ENCODE measurements at regions not wholly inside any gene's neighbourhood (a gene's known extent, or its start where the extent isn't known, plus 50 kb on each side); places are given as distances from the start of the nearest gene placed in this dataset.

- TF ChIP-seq ZNF331 (CRISPR knock-in tag; IDR thresholded peaks at IDR 0.05; ENCODE audit: low read depth) (no peak), NANOG (IDR thresholded peaks at IDR 0.05; ENCODE audit: borderline replicate concordance) (no peak), CTCF (conservative IDR thresholded peaks at IDR 0.05; ENCODE audit: low read depth in 2 of 2) (no peak), POLR2AphosphoS5 (IDR thresholded peaks at IDR 0.05; ENCODE audit: low read depth) (no peak), JUNB (IDR thresholded peaks at IDR 0.05; ENCODE audit: unreplicated experiment) (no peak), EZH2 (IDR thresholded peaks at IDR 0.05; ENCODE audit: low read depth, unreplicated experiment) (no peak), STAT1 (IDR thresholded peaks at IDR 0.05; ENCODE audit: unreplicated experiment) (no peak), ETS1 (IDR thresholded peaks at IDR 0.05) (no peak), CREB1 (CRISPR knock-in tag; IDR thresholded peaks at IDR 0.05; ENCODE audit: low read depth) (no peak), ZNF114 (CRISPR knock-in tag; IDR thresholded peaks at IDR 0.05) (no peak), EZH2phosphoT487 (IDR thresholded peaks at IDR 0.05; ENCODE audit: unreplicated experiment) (no peak)
- Histone ChIP-seq H3K36me3 (ENCODE audit: insufficient read depth) (no peaks in the 10 kb centered on the region), H3K27me3 (ENCODE audit: insufficient read depth) (no peaks in the 10 kb centered on the region), H2AFZ (no peak overlapping the region), H3K4me1 (ENCODE audit: insufficient read depth) (peaks cover 7% of the 10 kb centered on the region; the same call in 1 of the 2 replicates), H3K4me2 (no peak overlapping the region), H3K9me2 (ENCODE audit: insufficient read depth) (peaks cover 9% of the 10 kb centered on the region; the same call in 1 of the 2 replicates), H4K20me1 (replicated peaks; ENCODE audit: insufficient read depth) (no peaks in the 10 kb centered on the region), H3K27ac (ENCODE audit: low read depth) (no peak overlapping the region), H3K79me2 (replicated peaks; ENCODE audit: insufficient read depth) (no peaks in the 10 kb centered on the region), H3F3A (replicated peaks; ENCODE audit: low read depth) (no peaks in the 10 kb centered on the region), H3K4me3 (no peak overlapping the region)
- Mint-ChIP-seq H3K27me3 (ENCODE audit: insufficient read depth, low read depth, poor library complexity) (peaks cover 2% of the 10 kb centered on the region), H3K4me1 (peaks cover 12% of the 10 kb centered on the region), H3K4me3 (no peak overlapping the region), H3K27ac (no peak overlapping the region), H3K9me3 (peaks cover 20% of the 10 kb centered on the region), H3K36me3 (ENCODE audit: low read depth) (peaks cover 6% of the 10 kb centered on the region; the same call in 1 of the 3 replicates)
- ATAC-seq (no peak), DNase-seq (ENCODE audit: low spot score) (no peak)
Observed at GRCh38 chr12:94053676-94054075, 94.7 kb upstream of the PLXNC1 start.

GRCh38 chr12:94055528-94055927 is 92.8 kb upstream of the PLXNC1 start:
- Histone ChIP-seq H3K4me3 (no peak overlapping the region), H3K36me3 (ENCODE audit: insufficient read depth) (no peaks in the 10 kb centered on the region), H3K4me1 (ENCODE audit: insufficient read depth) (peaks cover 7% of the 10 kb centered on the region; the same call in 1 of the 2 replicates), H2AFZ (no peak overlapping the region), H3K79me2 (replicated peaks; ENCODE audit: insufficient read depth) (no peaks in the 10 kb centered on the region), H3F3A (replicated peaks; ENCODE audit: low read depth) (no peaks in the 10 kb centered on the region), H4K20me1 (replicated peaks; ENCODE audit: insufficient read depth) (no peaks in the 10 kb centered on the region), H3K4me2 (no peak overlapping the region), H3K9me2 (ENCODE audit: insufficient read depth) (peaks cover 9% of the 10 kb centered on the region; the same call in 1 of the 2 replicates), H3K27ac (ENCODE audit: low read depth) (no peak overlapping the region), H3K27me3 (ENCODE audit: insufficient read depth) (no peaks in the 10 kb centered on the region)
- Mint-ChIP-seq H3K27me3 (ENCODE audit: insufficient read depth, low read depth, poor library complexity) (peaks cover 2% of the 10 kb centered on the region), H3K9me3 (peaks cover 17% of the 10 kb centered on the region), H3K4me1 (peaks cover 12% of the 10 kb centered on the region), H3K36me3 (ENCODE audit: low read depth) (peaks cover 6% of the 10 kb centered on the region; the same call in 1 of the 3 replicates), H3K27ac (no peak overlapping the region), H3K4me3 (no peak overlapping the region)
- TF ChIP-seq POLR2AphosphoS5 (IDR thresholded peaks at IDR 0.05; ENCODE audit: low read depth) (no peak), CTCF (conservative IDR thresholded peaks at IDR 0.05; ENCODE audit: low read depth in 2 of 2) (no peak), ZNF331 (CRISPR knock-in tag; IDR thresholded peaks at IDR 0.05; ENCODE audit: low read depth) (no peak), EZH2phosphoT487 (IDR thresholded peaks at IDR 0.05; ENCODE audit: unreplicated experiment) (no peak), NANOG (IDR thresholded peaks at IDR 0.05; ENCODE audit: borderline replicate concordance) (no peak)
- no peak for ATAC-seq
- DNase-seq (ENCODE audit: low spot score), result no peak

Data from GM23338 (cell line).